A549 (cell line): ENCODE measurements at regions not wholly inside any gene's neighbourhood (a gene's known extent, or its start where the extent isn't known, plus 50 kb on each side); places are given as distances from the start of the nearest gene placed in this dataset.

Source experiments
- E2F6 ChIP-seq: IDR thresholded peaks from 2 replicates; pipeline ENCODE4 v1.6.1; 2012; ENCODE audit warnings: low read depth, borderline replicate concordance
- GATA3 ChIP-seq: IDR thresholded peaks from 2 replicates; pipeline ENCODE4 v1.6.1; 2012; ENCODE audit warnings: borderline replicate concordance
- HMGXB4 ChIP-seq: fragments of 250-450 bp; sonication (Bioruptor Pico); IDR thresholded peaks from 2 replicates; pipeline ENCODE4 v1.5.0; 2021; ENCODE audit warnings: mild to moderate bottlenecking, moderate library complexity, borderline replicate concordance
- MAFK ChIP-seq: fragments of 450-650 bp; IDR thresholded peaks from 2 replicates; pipeline ENCODE4 v1.6.1; 2014; ENCODE audit not compliant: partially characterized antibody
- MAZ ChIP-seq: fragments of 150-350 bp; IDR thresholded peaks from 2 replicates; pipeline ENCODE4 v1.6.1; 2014; ENCODE audit warnings: antibody characterized with exemption, low read depth, low read length, borderline replicate concordance
- MYC ChIP-seq: IDR thresholded peaks from 2 replicates; pipeline ENCODE4 v1.6.1; 2012; ENCODE audit warnings: mild to moderate bottlenecking, inconsistent platforms, low read length, improper control_type of control experiment, borderline replicate concordance
- TF ChIP-seq, protein P1 (sequence below): fragments of 200-600 bp; sonication (generic); IDR thresholded peaks from 2 replicates; pipeline ENCODE4 v1.6.1; 2016; ENCODE audit warnings: antibody characterized with exemption, mild to moderate bottlenecking, moderate library complexity
- TF ChIP-seq, protein P2 (sequence below): fragments of >200 bp; sonication (Bioruptor Twin); formaldehyde crosslinking; IDR thresholded peaks from 3 replicates; pipeline ENCODE4 v1.5.1; 2016
- TF ChIP-seq, protein P3 (sequence below): IDR thresholded peaks from 2 replicates; pipeline ENCODE4 v1.6.1; 2012

GRCh38 chr7:68244389-68244788 lies 1247.8 kb downstream of the TYW1 start:
- TF ChIP-seq, protein P1, sequence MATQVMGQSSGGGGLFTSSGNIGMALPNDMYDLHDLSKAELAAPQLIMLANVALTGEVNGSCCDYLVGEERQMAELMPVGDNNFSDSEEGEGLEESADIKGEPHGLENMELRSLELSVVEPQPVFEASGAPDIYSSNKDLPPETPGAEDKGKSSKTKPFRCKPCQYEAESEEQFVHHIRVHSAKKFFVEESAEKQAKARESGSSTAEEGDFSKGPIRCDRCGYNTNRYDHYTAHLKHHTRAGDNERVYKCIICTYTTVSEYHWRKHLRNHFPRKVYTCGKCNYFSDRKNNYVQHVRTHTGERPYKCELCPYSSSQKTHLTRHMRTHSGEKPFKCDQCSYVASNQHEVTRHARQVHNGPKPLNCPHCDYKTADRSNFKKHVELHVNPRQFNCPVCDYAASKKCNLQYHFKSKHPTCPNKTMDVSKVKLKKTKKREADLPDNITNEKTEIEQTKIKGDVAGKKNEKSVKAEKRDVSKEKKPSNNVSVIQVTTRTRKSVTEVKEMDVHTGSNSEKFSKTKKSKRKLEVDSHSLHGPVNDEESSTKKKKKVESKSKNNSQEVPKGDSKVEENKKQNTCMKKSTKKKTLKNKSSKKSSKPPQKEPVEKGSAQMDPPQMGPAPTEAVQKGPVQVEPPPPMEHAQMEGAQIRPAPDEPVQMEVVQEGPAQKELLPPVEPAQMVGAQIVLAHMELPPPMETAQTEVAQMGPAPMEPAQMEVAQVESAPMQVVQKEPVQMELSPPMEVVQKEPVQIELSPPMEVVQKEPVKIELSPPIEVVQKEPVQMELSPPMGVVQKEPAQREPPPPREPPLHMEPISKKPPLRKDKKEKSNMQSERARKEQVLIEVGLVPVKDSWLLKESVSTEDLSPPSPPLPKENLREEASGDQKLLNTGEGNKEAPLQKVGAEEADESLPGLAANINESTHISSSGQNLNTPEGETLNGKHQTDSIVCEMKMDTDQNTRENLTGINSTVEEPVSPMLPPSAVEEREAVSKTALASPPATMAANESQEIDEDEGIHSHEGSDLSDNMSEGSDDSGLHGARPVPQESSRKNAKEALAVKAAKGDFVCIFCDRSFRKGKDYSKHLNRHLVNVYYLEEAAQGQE, result no peak
- TF ChIP-seq, protein P2, sequence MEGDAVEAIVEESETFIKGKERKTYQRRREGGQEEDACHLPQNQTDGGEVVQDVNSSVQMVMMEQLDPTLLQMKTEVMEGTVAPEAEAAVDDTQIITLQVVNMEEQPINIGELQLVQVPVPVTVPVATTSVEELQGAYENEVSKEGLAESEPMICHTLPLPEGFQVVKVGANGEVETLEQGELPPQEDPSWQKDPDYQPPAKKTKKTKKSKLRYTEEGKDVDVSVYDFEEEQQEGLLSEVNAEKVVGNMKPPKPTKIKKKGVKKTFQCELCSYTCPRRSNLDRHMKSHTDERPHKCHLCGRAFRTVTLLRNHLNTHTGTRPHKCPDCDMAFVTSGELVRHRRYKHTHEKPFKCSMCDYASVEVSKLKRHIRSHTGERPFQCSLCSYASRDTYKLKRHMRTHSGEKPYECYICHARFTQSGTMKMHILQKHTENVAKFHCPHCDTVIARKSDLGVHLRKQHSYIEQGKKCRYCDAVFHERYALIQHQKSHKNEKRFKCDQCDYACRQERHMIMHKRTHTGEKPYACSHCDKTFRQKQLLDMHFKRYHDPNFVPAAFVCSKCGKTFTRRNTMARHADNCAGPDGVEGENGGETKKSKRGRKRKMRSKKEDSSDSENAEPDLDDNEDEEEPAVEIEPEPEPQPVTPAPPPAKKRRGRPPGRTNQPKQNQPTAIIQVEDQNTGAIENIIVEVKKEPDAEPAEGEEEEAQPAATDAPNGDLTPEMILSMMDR, result no peak
- TF ChIP-seq MAZ (no peak), MYC (no peak), GATA3 (no peak), HMGXB4 (no peak), E2F6 (no peak), MAFK (no peak)
- TF ChIP-seq, protein P3, sequence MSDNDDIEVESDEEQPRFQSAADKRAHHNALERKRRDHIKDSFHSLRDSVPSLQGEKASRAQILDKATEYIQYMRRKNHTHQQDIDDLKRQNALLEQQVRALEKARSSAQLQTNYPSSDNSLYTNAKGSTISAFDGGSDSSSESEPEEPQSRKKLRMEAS, result no peak
